Activated CD4-positive, alpha-beta memory T cell treated with anti-CD3 and anti-CD28 coated beads for 36 hours (primary cell): ENCODE measurements at regions not wholly inside any gene's neighbourhood (a gene's known extent, or its start where the extent isn't known, plus 50 kb on each side); places are given as distances from the start of the nearest gene placed in this dataset.
"Not testable (repeated sequence)": the region's sequence is repeated elsewhere in the genome, so short reads cannot be mapped to it uniquely, and the experiment has no call there.

Source experiments
- CTCF ChIA-PET: fragments of 350-600 bp; sonication (Branson Sonifier 250); formaldehyde crosslinking; loops from one replicate; lab custom pipeline; 2021; ENCODE audit warnings: antibody characterized with exemption, inconsistent platforms; lab: Charles Lee
- POLR2A ChIA-PET: fragments of 350-600 bp; sonication (Branson Sonifier 250); formaldehyde crosslinking; loops from one replicate; lab custom pipeline; 2021; ENCODE audit warnings: antibody characterized with exemption; lab: Charles Lee
- DNase-seq: peaks from one replicate; pipeline ENCODE4 v3.0.0-alpha.2; 2020
- H3K27ac Mint-ChIP-seq: one replicate; pipeline ENCODE4 v1.8.0; 2021; ENCODE audit warnings: mixed read lengths
- H3K27me3 Mint-ChIP-seq: one replicate; pipeline ENCODE4 v1.8.0; 2021; ENCODE audit warnings: mixed read lengths
- H3K36me3 Mint-ChIP-seq: one replicate; pipeline ENCODE4 v1.8.0; 2021; ENCODE audit warnings: mixed read lengths
- H3K4me1 Mint-ChIP-seq: one replicate; pipeline ENCODE4 v1.8.0; 2021; ENCODE audit warnings: low read depth, mixed read lengths
- H3K4me3 Mint-ChIP-seq: one replicate; pipeline ENCODE4 v1.8.0; 2021; ENCODE audit warnings: mild to moderate bottlenecking, mixed read lengths
- H3K9me3 Mint-ChIP-seq: one replicate; pipeline ENCODE4 v1.8.0; 2021; ENCODE audit warnings: mixed read lengths
- intact Hi-C: fragments of 100-400 bp; cut with micrococcal nuclease; formaldehyde crosslinking; loops from one replicate; pipeline ENCODE4 v1.15.1; 2023

DNA sequence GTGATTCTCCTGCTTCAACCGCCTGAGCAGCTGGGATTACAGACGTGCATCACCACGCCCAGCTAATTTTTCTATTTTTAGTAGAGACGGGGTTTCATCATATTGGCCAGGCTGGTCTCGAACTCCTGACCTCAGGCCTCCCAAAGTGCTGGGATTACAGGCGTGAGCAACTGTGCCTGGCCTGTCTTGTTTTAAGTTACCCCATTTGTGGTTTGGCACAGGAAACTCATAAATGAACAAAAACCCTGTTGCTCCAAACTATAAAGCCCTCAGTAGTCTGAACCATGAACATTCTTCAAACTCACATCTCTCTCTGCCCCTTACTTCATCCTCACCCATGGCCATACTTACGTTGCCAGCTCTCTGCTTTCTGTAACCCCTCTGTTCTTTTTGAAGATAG, 61.7 kb downstream of the RHOU start:
- POLR2A ChIA-PET, H3K4me3 Mint-ChIP-seq: not testable (repeated sequence)

DNA sequence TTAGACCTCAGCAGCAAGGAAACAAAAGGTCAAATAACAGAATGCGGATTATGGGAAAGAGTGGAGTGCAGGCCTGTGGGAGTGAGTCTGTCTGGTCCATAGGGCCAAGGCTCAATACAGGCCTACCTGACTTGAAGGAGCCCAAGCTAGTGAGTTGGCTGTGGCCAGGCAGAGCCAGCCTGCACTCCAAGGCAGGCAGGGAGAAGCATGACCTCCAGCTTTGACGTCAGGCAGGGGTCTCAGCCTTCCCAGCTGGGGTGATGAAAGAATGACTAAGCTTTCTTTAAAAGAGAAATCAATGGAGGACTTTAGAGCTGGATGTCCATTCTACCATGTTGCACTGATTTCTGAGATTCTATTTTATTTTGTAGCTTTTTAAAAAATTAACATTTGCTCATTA, 62.8 kb downstream of the RHOU start:
- POLR2A ChIA-PET = no interaction called here
- CTCF ChIA-PET = no interaction called here
- peaks cover 6% of the 10 kb centered on the region for H3K4me1 Mint-ChIP-seq
- no peak overlapping the region for H3K27ac Mint-ChIP-seq
- peaks cover 3% of the 10 kb centered on the region for H3K9me3 Mint-ChIP-seq
- H3K4me3 Mint-ChIP-seq = no peak overlapping the region
- no peaks in the 10 kb centered on the region for H3K36me3 Mint-ChIP-seq
- DNase-seq = no peak
- intact Hi-C loops = loop anchor here (5.0 to 10.0 kb wide), 2 partner anchors 127 to 644 kb away; no protein-coding TSS in a partner anchor
- H3K27me3 Mint-ChIP-seq = peaks cover 4% of the 10 kb centered on the region

More for the DNA sequence above, 61.7 kb downstream of the RHOU start:
- DNase-seq, CTCF ChIA-PET, H3K36me3 Mint-ChIP-seq, H3K27me3 Mint-ChIP-seq, H3K4me1 Mint-ChIP-seq, H3K27ac Mint-ChIP-seq, H3K9me3 Mint-ChIP-seq: not testable (repeated sequence)
- intact Hi-C loops = loop anchor here (5.0 to 10.0 kb wide), 2 partner anchors 128 to 645 kb away; no protein-coding TSS in a partner anchor

GRCh38 chr1:228798548-228798947, 63.3 kb downstream of the RHOU start:
- H3K4me1 Mint-ChIP-seq = peaks cover 6% of the 10 kb centered on the region
- H3K9me3 Mint-ChIP-seq = peaks cover 3% of the 10 kb centered on the region
- DNase-seq = no peak
- ChIA-PET CTCF (no interaction called here), POLR2A (no interaction called here)
- no peak overlapping the region for H3K4me3 Mint-ChIP-seq
- no peaks in the 10 kb centered on the region for H3K36me3 Mint-ChIP-seq
- peaks cover 4% of the 10 kb centered on the region for H3K27me3 Mint-ChIP-seq
- H3K27ac Mint-ChIP-seq = no peak overlapping the region
- intact Hi-C loops = loop anchor here (5.0 to 10.0 kb wide), 2 partner anchors 126 to 644 kb away; no protein-coding TSS in a partner anchor

GRCh38 chr1:228799924-228800323, 64.6 kb downstream of the RHOU start:
- Mint-ChIP-seq H3K9me3 (peaks cover 3% of the 10 kb centered on the region), H3K4me1 (peaks cover 11% of the 10 kb centered on the region), H3K27me3 (peaks cover 4% of the 10 kb centered on the region), H3K36me3 (no peaks in the 10 kb centered on the region), H3K27ac (no peak overlapping the region), H3K4me3 (no peak overlapping the region)
- ChIA-PET CTCF (no interaction called here), POLR2A (interaction anchor here (1.0 kb wide), 1 partner anchor 313 kb away, joined by 3 read pairs; no protein-coding TSS in a partner anchor)
- DNase-seq = no peak
- intact Hi-C loops = loop anchor here (5.0 to 10.0 kb wide), 2 partner anchors 125 to 642 kb away; no protein-coding TSS in a partner anchor

DNA sequence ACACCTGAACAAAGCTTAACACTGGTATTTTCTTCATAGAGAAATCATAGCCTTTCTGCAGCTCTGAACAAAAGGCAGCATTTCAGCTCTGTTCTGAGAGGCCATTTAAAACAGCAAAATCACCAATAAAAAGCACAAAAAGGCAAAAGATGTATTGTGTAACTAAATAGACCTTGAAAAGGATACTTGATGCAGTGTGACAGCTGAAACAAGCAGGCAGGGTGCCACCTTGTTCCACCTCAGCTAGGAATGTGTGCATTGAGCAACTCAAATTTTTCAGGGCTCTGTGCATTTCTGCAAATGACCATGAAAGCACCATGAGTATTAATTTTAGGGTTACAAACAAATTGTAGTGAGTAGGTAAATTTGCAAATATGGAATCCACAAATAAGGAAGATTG, 65.8 kb downstream of the RHOU start:
- Mint-ChIP-seq H3K27ac (no peak overlapping the region), H3K4me3 (no peak overlapping the region), H3K9me3 (peaks cover 3% of the 10 kb centered on the region), H3K27me3 (peaks cover 4% of the 10 kb centered on the region), H3K36me3 (no peaks in the 10 kb centered on the region), H3K4me1 (peaks cover 21% of the 10 kb centered on the region)
- DNase-seq = no peak
- intact Hi-C loops = no loop called here
- CTCF ChIA-PET = interaction anchor here (0.7 kb wide), 1 partner anchor 426 kb away, joined by 3 read pairs; no protein-coding TSS in a partner anchor
- POLR2A ChIA-PET = no interaction called here

- POLR2A ChIA-PET = no interaction called here
- H3K9me3 Mint-ChIP-seq = no peaks in the 10 kb centered on the region
- intact Hi-C loops = no loop called here
- H3K27ac Mint-ChIP-seq = no peak overlapping the region
- no peaks in the 10 kb centered on the region for H3K36me3 Mint-ChIP-seq
- peaks cover 4% of the 10 kb centered on the region for H3K27me3 Mint-ChIP-seq
- DNase-seq = no peak
- peaks cover 18% of the 10 kb centered on the region for H3K4me1 Mint-ChIP-seq
- CTCF ChIA-PET = interaction anchor here (1.9 kb wide), 1 partner anchor 8 kb away, joined by 8 read pairs; no protein-coding TSS in a partner anchor
- H3K4me3 Mint-ChIP-seq = no peak overlapping the region
Observed at GRCh38 chr1:228802386-228803220, 67.3 kb downstream of the RHOU start.

DNA sequence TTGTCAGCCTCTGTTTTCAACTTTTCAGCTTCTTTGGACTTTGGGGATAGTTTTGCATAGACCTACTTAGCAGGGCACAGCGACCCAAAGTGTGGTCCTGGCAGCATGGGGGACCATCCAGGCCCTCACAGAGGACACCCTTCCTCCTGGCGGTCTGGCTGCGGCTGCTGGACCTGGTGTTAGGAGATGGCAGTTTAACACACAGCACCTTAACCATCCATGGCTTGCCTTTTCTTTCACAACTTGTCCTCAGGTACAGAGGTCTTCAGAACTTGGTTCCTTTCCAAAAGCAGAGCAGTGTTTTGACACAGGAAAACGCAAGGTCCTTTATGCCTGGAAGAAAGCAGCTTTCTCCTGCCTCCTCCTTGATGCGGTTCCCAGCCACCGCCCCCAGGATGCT, 68.1 kb downstream of the RHOU start:
- peaks cover 4% of the 10 kb centered on the region for H3K27me3 Mint-ChIP-seq
- no peak for DNase-seq
- no peaks in the 10 kb centered on the region for H3K9me3 Mint-ChIP-seq
- intact Hi-C loops = no loop called here
- peaks cover 21% of the 10 kb centered on the region for H3K4me1 Mint-ChIP-seq
- no peak overlapping the region for H3K27ac Mint-ChIP-seq
- CTCF ChIA-PET = interaction anchor here (1.9 kb wide), 1 partner anchor 9 kb away, joined by 8 read pairs; no protein-coding TSS in a partner anchor
- no peaks in the 10 kb centered on the region for H3K36me3 Mint-ChIP-seq
- H3K4me3 Mint-ChIP-seq = no peak overlapping the region
- POLR2A ChIA-PET = interaction anchor here (2.0 kb wide), 1 partner anchor 9 kb away, joined by 11 read pairs; no protein-coding TSS in a partner anchor

DNA sequence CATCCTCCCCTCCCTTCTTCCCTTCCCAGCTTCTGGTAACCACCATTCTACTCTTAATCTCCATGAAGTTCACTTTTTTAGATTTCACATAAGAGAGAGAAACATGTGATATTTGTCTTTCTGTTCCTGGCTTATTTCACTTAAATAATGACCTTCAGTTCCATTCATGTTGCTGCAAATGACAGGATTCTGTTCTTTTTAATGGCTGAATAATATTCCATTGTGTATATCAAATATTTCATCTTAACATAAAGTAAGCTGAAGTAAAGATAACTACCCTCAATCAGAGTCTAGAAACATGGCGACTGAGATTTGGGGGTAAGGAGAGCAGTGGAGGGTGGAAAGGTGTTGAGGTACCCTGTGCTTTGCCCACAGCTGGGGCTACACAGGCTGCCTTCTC, 68.9 kb downstream of the RHOU start:
- Mint-ChIP-seq H3K4me3 (no peak overlapping the region), H3K36me3 (no peaks in the 10 kb centered on the region), H3K9me3 (no peaks in the 10 kb centered on the region), H3K27me3 (peaks cover 4% of the 10 kb centered on the region), H3K4me1 (peaks cover 26% of the 10 kb centered on the region), H3K27ac (no peak overlapping the region)
- intact Hi-C loops = no loop called here
- POLR2A ChIA-PET = interaction anchor here (0.7 to 2.0 kb wide), 2 partner anchors 9 to 13 kb away, joined by 3 to 11 read pairs; no protein-coding TSS in a partner anchor
- DNase-seq = no peak
- CTCF ChIA-PET = interaction anchor here (1.9 kb wide), 1 partner anchor 9 kb away, joined by 8 read pairs; no protein-coding TSS in a partner anchor

DNA sequence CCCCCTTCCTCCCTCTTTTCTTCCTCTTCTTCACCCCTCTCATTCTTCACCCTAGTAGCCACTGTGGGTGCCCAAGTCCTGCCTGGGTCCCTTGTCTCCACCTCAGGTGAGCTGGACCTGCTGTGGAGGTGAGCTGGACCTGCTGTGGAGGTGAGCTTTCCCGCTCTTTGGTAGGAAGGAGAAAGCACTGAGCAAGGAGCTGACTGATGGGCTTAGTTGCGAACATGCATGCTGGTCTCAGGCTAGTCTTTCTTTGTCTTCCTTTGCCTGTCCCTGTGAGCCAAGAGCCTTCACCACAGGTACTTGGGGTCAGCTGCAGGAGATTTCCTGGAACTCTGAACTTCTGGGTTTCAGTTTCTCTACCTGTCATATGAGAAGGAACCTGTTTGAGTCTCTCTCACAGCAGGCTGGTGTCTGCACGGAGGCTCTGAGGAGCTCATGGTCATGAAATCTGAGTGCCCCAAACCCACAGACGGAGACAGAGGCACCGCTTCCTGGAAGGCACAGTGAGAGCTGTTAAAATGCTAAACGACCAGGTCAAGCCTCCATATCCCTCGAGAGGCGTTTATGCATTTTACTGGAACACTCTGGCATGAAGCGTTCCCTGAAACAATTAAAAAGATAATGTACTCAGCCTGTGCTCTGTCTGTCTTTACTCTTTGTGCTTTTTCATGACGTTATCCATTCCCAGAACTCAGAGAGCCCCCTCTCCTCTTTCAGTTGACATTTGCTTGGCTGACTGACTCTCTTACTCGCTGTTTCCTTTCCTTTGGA, 69.5 kb downstream of the RHOU start:
- Mint-ChIP-seq H3K4me3 (peak overlapping the region; percentile 20), H3K27ac (peak overlapping the region; percentile 86), H3K4me1 (peaks cover 32% of the 10 kb centered on the region), H3K36me3 (no peaks in the 10 kb centered on the region), H3K27me3 (peaks cover 2% of the 10 kb centered on the region), H3K9me3 (peaks cover under 1% of the 10 kb centered on the region)
- peak; percentile 78 for DNase-seq
- ChIA-PET POLR2A (interaction anchor here (0.7 to 2.0 kb wide), 3 partner anchors 10 to 56 kb away, joined by 3 to 11 read pairs (median 5); no protein-coding TSS in a partner anchor), CTCF (interaction anchor here (0.7 to 1.1 kb wide), 2 partner anchors 10 to 381 kb away, joined by 4 to 5 read pairs; no protein-coding TSS in a partner anchor)
- intact Hi-C loops = loop anchor here (1.0 kb wide), 1 partner anchor 11 kb away; no protein-coding TSS in a partner anchor

- Mint-ChIP-seq H3K36me3 (no peaks in the 10 kb centered on the region), H3K27me3 (no peaks in the 10 kb centered on the region), H3K4me1 (peaks cover 49% of the 10 kb centered on the region), H3K4me3 (no peak overlapping the region), H3K9me3 (peaks cover 4% of the 10 kb centered on the region), H3K27ac (no peak overlapping the region)
- ChIA-PET POLR2A (no interaction called here), CTCF (no interaction called here)
- intact Hi-C loops = no loop called here
- no peak for DNase-seq
Observed at GRCh38 chr1:228807904-228808605, 72.8 kb downstream of the RHOU start.

- no peak overlapping the region for H3K4me3 Mint-ChIP-seq
- peak overlapping the region; percentile 64 for H3K27ac Mint-ChIP-seq
- H3K27me3 Mint-ChIP-seq = no peaks in the 10 kb centered on the region
- intact Hi-C loops = loop anchor here (1.0 to 2.0 kb wide), 2 partner anchors 15 to 16 kb away; no protein-coding TSS in a partner anchor
- CTCF ChIA-PET = no interaction called here
- peaks cover 4% of the 10 kb centered on the region for H3K9me3 Mint-ChIP-seq
- DNase-seq = peak; percentile 54
- H3K36me3 Mint-ChIP-seq = no peaks in the 10 kb centered on the region
- H3K4me1 Mint-ChIP-seq = peaks cover 44% of the 10 kb centered on the region
- POLR2A ChIA-PET = no interaction called here
Observed at GRCh38 chr1:228809621-228810394, 74.5 kb downstream of the RHOU start.
